HL-60 (cell line): ENCODE measurements at regions not wholly inside any gene's neighbourhood (a gene's known extent, or its start where the extent isn't known, plus 50 kb on each side); places are given as distances from the start of the nearest gene placed in this dataset.
"Not testable (repeated sequence)": the region's sequence is repeated elsewhere in the genome, so short reads cannot be mapped to it uniquely, and the experiment has no call there.

Source experiments
- DNase-seq, 2 experiments: peaks; one replicate each; pipeline ENCODE4 v3.0.0-alpha.2; 2010 to 2020; ENCODE audit warnings: low read depth in 1 of 2, low spot score in 1 of 2
- H3K27ac ChIP-seq: fragments of 250-450 bp; sonication (Bioruptor Pico); replicated peaks from 2 replicates; pipeline ENCODE4 v1.5.1; 2020; ENCODE audit warnings: mild to moderate bottlenecking, moderate library complexity
- H3K27me3 ChIP-seq: fragments of 250-450 bp; sonication (Bioruptor Pico); 2 replicates; pipeline ENCODE4 v1.5.1; 2021; ENCODE audit warnings: mild to moderate bottlenecking, moderate library complexity; ENCODE audit not compliant: insufficient read depth, poor library complexity, severe bottlenecking
- H3K4me3 ChIP-seq: replicated peaks from 2 replicates; pipeline ENCODE4 v1.5.1; 2011; ENCODE audit warnings: mild to moderate bottlenecking, control low read depth, low read length; ENCODE audit not compliant: insufficient read depth
- CTCF ChIP-seq: IDR thresholded peaks from one replicate; pipeline ENCODE4 v1.5.1; 2011; ENCODE audit warnings: low read length, control low read depth, inconsistent platforms; ENCODE audit not compliant: insufficient read depth
- GABPA ChIP-seq: IDR thresholded peaks from 2 replicates; pipeline ENCODE4 v1.6.1; 2012; ENCODE audit warnings: low read depth
- POLR2AphosphoS5 ChIP-seq: IDR thresholded peaks from 2 replicates; pipeline ENCODE4 v1.6.1; 2012; ENCODE audit warnings: low read depth
- REST ChIP-seq: IDR thresholded peaks from 2 replicates; pipeline ENCODE4 v1.6.1; 2012; ENCODE audit warnings: low read depth; ENCODE audit not compliant: insufficient replicate concordance
- SPI1 ChIP-seq: IDR thresholded peaks from 2 replicates; pipeline ENCODE4 v1.6.1; 2012; ENCODE audit warnings: low read depth, mild to moderate bottlenecking, borderline replicate concordance

GRCh38 chr4:159787901-159788300 lies 685.0 kb downstream of the RAPGEF2 start:
- TF ChIP-seq SPI1 (no peak), CTCF (no peak), POLR2AphosphoS5 (no peak), REST (no peak), GABPA (no peak)
- no peak for DNase-seq
- no peaks in the 10 kb centered on the region for H3K27me3 ChIP-seq
- no peak overlapping the region for H3K4me3 ChIP-seq
- H3K27ac ChIP-seq = no peak overlapping the region

GRCh38 chr4:159791334-159791733 lies 688.5 kb downstream of the RAPGEF2 start:
- TF ChIP-seq CTCF (no peak), POLR2AphosphoS5 (no peak), REST (no peak), SPI1 (no peak)
- DNase-seq = no peak
- no peaks in the 10 kb centered on the region for H3K27me3 ChIP-seq
- no peak overlapping the region for H3K4me3 ChIP-seq
- H3K27ac ChIP-seq = no peak overlapping the region

GRCh38 chr4:159804592-159804991 lies 701.7 kb downstream of the RAPGEF2 start:
- not testable (repeated sequence) for H3K27me3 ChIP-seq, H3K27ac ChIP-seq, H3K4me3 ChIP-seq, DNase-seq

- H3K27me3 ChIP-seq = no peaks in the 10 kb centered on the region
These were observed 720.9 kb downstream of the RAPGEF2 start for GRCh38 chr4:159823743-159824142.

More at GRCh38 chr4:159823743-159824142, 720.9 kb downstream of the RAPGEF2 start:
- DNase-seq = no peak
- Histone ChIP-seq H3K27ac (no peak overlapping the region), H3K4me3 (no peak overlapping the region)
- TF ChIP-seq SPI1 = no peak
- TF ChIP-seq CTCF = no peak
